ENCODE measurements at regions not wholly inside any gene's neighbourhood (a gene's known extent, or its start where the extent isn't known, plus 50 kb on each side); places are given as distances from the start of the nearest gene placed in this dataset.

GRCh38 chr21:22319435-22319834 lies 1321.2 kb downstream of the NCAM2 start:
- Histone ChIP-seq H3K36me3 (ENCODE audit: control insufficient read depth, insufficient read depth, low read length) (no peaks in the 10 kb centered on the region), H3K27me3 (ENCODE audit: control insufficient read depth, insufficient read depth, low read length) (no peaks in the 10 kb centered on the region), H3K27ac (ENCODE audit: low read length) (no peak overlapping the region), H3K4me3 (ENCODE audit: low read depth in 2 of 2, low read length in 2 of 2) (no peak overlapping the region), H3K9me3 (ENCODE audit: control insufficient read depth, insufficient read depth, low read depth, low read length) (no peaks in the 10 kb centered on the region), H3K4me1 (ENCODE audit: control insufficient read depth, insufficient read depth, low read length) (no peaks in the 10 kb centered on the region)
- in situ Hi-C loops (cut with HindIII; ENCODE audit: low pct_unique_long_range_greater_than_20kb, low sequenced_read_pairs), result no loop called here
- intact Hi-C loops (cut with micrococcal nuclease; ENCODE audit: unreplicated experiment), result no loop called here
- no TSS peak for BruUV-seq (replicated peaks)
- ChIA-PET CTCF (no interaction called here), POLR2A (no interaction called here)
- no peak for TF ChIP-seq SIN3A (IDR thresholded peaks at IDR 0.05; ENCODE audit: borderline replicate concordance, insufficient read depth, low read depth, low read length)
- no peak for TF ChIP-seq REST (IDR thresholded peaks at IDR 0.05; ENCODE audit: insufficient read depth in 1 of 2, low read depth in 2 of 2, low read length in 1 of 2)
- TF ChIP-seq CTCF (IDR thresholded peaks at IDR 0.05), result no peak
- TF ChIP-seq TCF7L2 (IDR thresholded peaks at IDR 0.05; ENCODE audit: low read depth, low read length), result no peak
- no peak for TF ChIP-seq POLR2AphosphoS5 (IDR thresholded peaks at IDR 0.05; ENCODE audit: low read depth, low read length)
- ATAC-seq (no peak), DNase-seq (ENCODE audit: low read depth, low spot score) (no peak)

- POLR2A ChIA-PET, result no interaction called here
- intact Hi-C loops (cut with micrococcal nuclease; ENCODE audit: unreplicated experiment) (no loop called here), in situ Hi-C loops (cut with HindIII; ENCODE audit: low pct_unique_long_range_greater_than_20kb, low sequenced_read_pairs) (no loop called here)
- Histone ChIP-seq H3K27ac (ENCODE audit: low read length) (no peak overlapping the region), H3K36me3 (ENCODE audit: control insufficient read depth, insufficient read depth, low read length) (no peaks in the 10 kb centered on the region), H3K9me3 (ENCODE audit: control insufficient read depth, insufficient read depth, low read depth, low read length) (no peaks in the 10 kb centered on the region), H3K27me3 (ENCODE audit: control insufficient read depth, insufficient read depth, low read length) (no peaks in the 10 kb centered on the region), H3K4me1 (ENCODE audit: control insufficient read depth, insufficient read depth, low read length) (no peaks in the 10 kb centered on the region), H3K4me3 (ENCODE audit: low read depth in 2 of 2, low read length in 2 of 2) (no peak overlapping the region)
- CTCF ChIA-PET, result no interaction called here
- TF ChIP-seq TCF7L2 (IDR thresholded peaks at IDR 0.05; ENCODE audit: low read depth, low read length) (no peak), POLR2AphosphoS5 (IDR thresholded peaks at IDR 0.05; ENCODE audit: low read depth, low read length) (no peak), REST (IDR thresholded peaks at IDR 0.05; ENCODE audit: insufficient read depth in 1 of 2, low read depth in 2 of 2, low read length in 1 of 2) (no peak), SIN3A (IDR thresholded peaks at IDR 0.05; ENCODE audit: borderline replicate concordance, insufficient read depth, low read depth, low read length) (no peak), CTCF (IDR thresholded peaks at IDR 0.05) (no peak)
- DNase-seq (ENCODE audit: low read depth, low spot score) (no peak), ATAC-seq (no peak)
- BruUV-seq (replicated peaks), result no TSS peak
Measured at GRCh38 chr21:22342889-22343288, 1344.7 kb downstream of the NCAM2 start.

Measured in Panc1 (cell line).